ENCODE measurements at regions not wholly inside any gene's neighbourhood (a gene's known extent, or its start where the extent isn't known, plus 50 kb on each side); places are given as distances from the start of the nearest gene placed in this dataset.

DNA sequence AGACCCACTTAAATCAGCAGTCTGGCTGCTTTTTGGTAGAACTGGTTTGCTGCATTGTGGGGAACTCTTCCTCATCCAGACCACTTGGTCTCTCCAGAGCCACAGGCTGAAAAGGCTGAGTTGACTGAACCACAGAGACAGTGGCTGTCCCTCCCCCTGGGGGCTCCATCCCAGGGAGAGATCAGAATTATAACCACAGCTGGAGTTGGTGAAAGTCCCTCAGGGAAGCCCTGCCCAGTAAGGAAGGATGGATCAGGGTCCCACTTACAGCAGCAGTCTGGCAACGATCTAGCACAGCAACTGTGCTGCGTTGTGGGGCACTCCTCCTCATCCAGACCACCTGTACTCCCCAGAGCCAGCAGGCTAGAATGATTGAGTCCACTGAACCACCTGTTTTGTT, 212.7 kb downstream of the SOX3 start:
- no peak for ATAC-seq (ENCODE audit: poor library complexity)

DNA sequence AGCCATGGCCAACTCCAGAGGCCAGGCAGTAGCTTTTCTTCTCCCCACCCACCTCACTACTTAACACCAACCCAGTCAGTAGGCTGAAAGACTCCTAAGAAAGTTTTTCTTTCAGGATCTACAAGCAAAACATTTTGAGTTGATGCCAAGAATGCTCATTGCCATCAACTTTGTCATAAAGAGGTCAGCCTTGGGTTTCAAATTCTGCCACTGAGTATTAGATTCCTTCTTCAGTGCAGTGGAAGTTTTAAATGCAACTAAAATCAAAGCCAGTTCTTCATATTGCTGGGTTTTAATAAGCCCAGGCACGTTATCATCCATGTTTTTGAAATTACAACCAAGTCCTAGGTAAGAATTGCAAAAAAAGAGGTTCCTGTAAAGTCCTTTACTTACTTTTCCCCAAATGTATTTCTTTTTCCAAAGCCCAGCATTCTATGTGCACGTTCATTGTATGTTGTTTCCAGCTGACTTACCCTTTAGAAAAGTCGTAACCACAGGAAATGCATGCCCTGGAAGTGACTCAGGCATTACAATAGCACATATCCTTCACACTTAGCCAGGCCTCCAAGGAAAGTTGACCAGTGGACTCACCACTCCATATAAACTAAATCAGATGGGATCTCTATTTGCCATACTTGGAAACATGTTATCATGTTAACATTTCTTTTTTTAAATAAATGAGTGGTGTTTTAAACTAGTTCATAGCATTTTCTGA, 229.9 kb downstream of the SOX3 start:
- TF ChIP-seq, protein P1, sequence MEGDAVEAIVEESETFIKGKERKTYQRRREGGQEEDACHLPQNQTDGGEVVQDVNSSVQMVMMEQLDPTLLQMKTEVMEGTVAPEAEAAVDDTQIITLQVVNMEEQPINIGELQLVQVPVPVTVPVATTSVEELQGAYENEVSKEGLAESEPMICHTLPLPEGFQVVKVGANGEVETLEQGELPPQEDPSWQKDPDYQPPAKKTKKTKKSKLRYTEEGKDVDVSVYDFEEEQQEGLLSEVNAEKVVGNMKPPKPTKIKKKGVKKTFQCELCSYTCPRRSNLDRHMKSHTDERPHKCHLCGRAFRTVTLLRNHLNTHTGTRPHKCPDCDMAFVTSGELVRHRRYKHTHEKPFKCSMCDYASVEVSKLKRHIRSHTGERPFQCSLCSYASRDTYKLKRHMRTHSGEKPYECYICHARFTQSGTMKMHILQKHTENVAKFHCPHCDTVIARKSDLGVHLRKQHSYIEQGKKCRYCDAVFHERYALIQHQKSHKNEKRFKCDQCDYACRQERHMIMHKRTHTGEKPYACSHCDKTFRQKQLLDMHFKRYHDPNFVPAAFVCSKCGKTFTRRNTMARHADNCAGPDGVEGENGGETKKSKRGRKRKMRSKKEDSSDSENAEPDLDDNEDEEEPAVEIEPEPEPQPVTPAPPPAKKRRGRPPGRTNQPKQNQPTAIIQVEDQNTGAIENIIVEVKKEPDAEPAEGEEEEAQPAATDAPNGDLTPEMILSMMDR (IDR thresholded peaks at IDR 0.05), result no peak
- Histone ChIP-seq H3K4me1 (ENCODE audit: insufficient read depth, low read length) (no peaks in the 10 kb centered on the region), H3K4me3 (ENCODE audit: low read length) (no peak overlapping the region), H3K9me3 (ENCODE audit: control insufficient read depth in 1 of 2, insufficient read depth in 1 of 2, low read length in 2 of 2) (peaks cover 0 to 3% of the 10 kb centered on the region in 2 experiments), H3K27me3 (ENCODE audit: control insufficient read depth in 1 of 2, insufficient read depth in 2 of 2, low read length in 2 of 2) (no peaks in the 10 kb centered on the region), H3K27ac (ENCODE audit: low read depth in 1 of 2, low read length in 2 of 2) (no peak overlapping the region), H3K36me3 (ENCODE audit: insufficient read depth, low read length) (no peaks in the 10 kb centered on the region)
- Mint-ChIP-seq H3K9me3 (peaks cover 4% of the 10 kb centered on the region), H3K36me3 (ENCODE audit: low read depth) (no peaks in the 10 kb centered on the region), H3K27ac (no peak overlapping the region), H3K27me3 (no peaks in the 10 kb centered on the region), H3K4me1 (ENCODE audit: low read depth) (no peaks in the 10 kb centered on the region), H3K4me3 (no peak overlapping the region)
- ChIA-PET CTCF (no interaction called here), POLR2A (no interaction called here)
- DNase-seq (no peak), ATAC-seq (ENCODE audit: poor library complexity) (no peak)
- intact Hi-C loops (cut with DNase I, micrococcal nuclease), result no loop called here

More for the DNA sequence above, 212.7 kb downstream of the SOX3 start:
- Mint-ChIP-seq H3K27ac (no peak overlapping the region), H3K27me3 (no peaks in the 10 kb centered on the region), H3K9me3 (no peaks in the 10 kb centered on the region), H3K36me3 (ENCODE audit: low read depth) (no peaks in the 10 kb centered on the region), H3K4me3 (no peak overlapping the region), H3K4me1 (ENCODE audit: low read depth) (no peaks in the 10 kb centered on the region)
- no peak overlapping the region for H3K4me3 ChIP-seq (ENCODE audit: low read length)
- no peaks in the 10 kb centered on the region for H3K4me1 ChIP-seq (ENCODE audit: insufficient read depth, low read length)
- intact Hi-C loops (cut with DNase I, micrococcal nuclease), result no loop called here
- TF ChIP-seq, protein P1 (IDR thresholded peaks at IDR 0.05), result no peak
- ChIA-PET POLR2A (no interaction called here), CTCF (no interaction called here)
- H3K36me3 ChIP-seq (ENCODE audit: insufficient read depth, low read length), result no peaks in the 10 kb centered on the region
- no peak overlapping the region for H3K27ac ChIP-seq (ENCODE audit: low read depth in 1 of 2, low read length in 2 of 2)
- H3K27me3 ChIP-seq (ENCODE audit: control insufficient read depth in 1 of 2, insufficient read depth in 2 of 2, low read length in 2 of 2), result no peaks in the 10 kb centered on the region
- DNase-seq, result no peak
- H3K9me3 ChIP-seq (ENCODE audit: control insufficient read depth in 1 of 2, insufficient read depth in 1 of 2, low read length in 2 of 2), result no peaks in the 10 kb centered on the region

DNA sequence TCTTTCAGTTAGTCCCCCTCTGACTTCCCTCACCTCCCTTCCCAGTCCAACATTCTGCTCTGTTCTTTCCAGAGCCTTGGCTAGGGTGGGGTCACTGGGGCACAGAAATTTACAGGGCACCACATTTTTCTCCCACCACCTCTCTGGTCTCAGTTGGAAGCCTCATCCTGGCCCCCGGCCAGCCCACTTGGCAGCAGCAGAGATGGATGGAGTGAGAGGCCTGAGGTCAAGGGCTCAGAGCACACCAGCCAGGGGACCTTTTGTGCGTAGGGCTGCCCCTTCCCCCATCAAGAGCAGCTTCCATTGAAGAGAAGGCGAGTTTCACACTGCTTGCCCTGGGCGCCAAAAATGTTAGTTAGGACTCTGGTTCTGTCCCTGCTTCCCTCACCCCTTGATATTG, 230.9 kb downstream of the SOX3 start:
- CTCF ChIA-PET, result no interaction called here
- H3K9me3 ChIP-seq (ENCODE audit: control insufficient read depth in 1 of 2, insufficient read depth in 1 of 2, low read length in 2 of 2), result peaks cover 0 to 3% of the 10 kb centered on the region in 2 experiments
- H3K9me3 Mint-ChIP-seq, result peaks cover 7% of the 10 kb centered on the region
- DNase-seq, result no peak
- H3K27me3 ChIP-seq (ENCODE audit: control insufficient read depth in 1 of 2, insufficient read depth in 2 of 2, low read length in 2 of 2), result no peaks in the 10 kb centered on the region
- H3K4me3 ChIP-seq (ENCODE audit: low read length), result no peak overlapping the region
- no peak for ATAC-seq (ENCODE audit: poor library complexity)
- H3K4me1 Mint-ChIP-seq (ENCODE audit: low read depth), result no peaks in the 10 kb centered on the region
- POLR2A ChIA-PET, result no interaction called here
- H3K36me3 Mint-ChIP-seq (ENCODE audit: low read depth), result no peaks in the 10 kb centered on the region
- H3K27me3 Mint-ChIP-seq, result no peaks in the 10 kb centered on the region
- TF ChIP-seq, protein P1 (IDR thresholded peaks at IDR 0.05), result no peak
- no peak overlapping the region for H3K4me3 Mint-ChIP-seq
- no peak overlapping the region for H3K27ac ChIP-seq (ENCODE audit: low read depth in 1 of 2, low read length in 2 of 2)
- no peak overlapping the region for H3K27ac Mint-ChIP-seq
- H3K36me3 ChIP-seq (ENCODE audit: insufficient read depth, low read length), result no peaks in the 10 kb centered on the region
- H3K4me1 ChIP-seq (ENCODE audit: insufficient read depth, low read length), result no peaks in the 10 kb centered on the region
- intact Hi-C loops (cut with DNase I, micrococcal nuclease), result no loop called here
